ENCODE measurements at regions not wholly inside any gene's neighbourhood (a gene's known extent, or its start where the extent isn't known, plus 50 kb on each side); places are given as distances from the start of the nearest gene placed in this dataset.

GRCh38 chr22:48993655-48994054 lies 834.0 kb downstream of the BRD1 start (continued):
- TF ChIP-seq, protein P1, sequence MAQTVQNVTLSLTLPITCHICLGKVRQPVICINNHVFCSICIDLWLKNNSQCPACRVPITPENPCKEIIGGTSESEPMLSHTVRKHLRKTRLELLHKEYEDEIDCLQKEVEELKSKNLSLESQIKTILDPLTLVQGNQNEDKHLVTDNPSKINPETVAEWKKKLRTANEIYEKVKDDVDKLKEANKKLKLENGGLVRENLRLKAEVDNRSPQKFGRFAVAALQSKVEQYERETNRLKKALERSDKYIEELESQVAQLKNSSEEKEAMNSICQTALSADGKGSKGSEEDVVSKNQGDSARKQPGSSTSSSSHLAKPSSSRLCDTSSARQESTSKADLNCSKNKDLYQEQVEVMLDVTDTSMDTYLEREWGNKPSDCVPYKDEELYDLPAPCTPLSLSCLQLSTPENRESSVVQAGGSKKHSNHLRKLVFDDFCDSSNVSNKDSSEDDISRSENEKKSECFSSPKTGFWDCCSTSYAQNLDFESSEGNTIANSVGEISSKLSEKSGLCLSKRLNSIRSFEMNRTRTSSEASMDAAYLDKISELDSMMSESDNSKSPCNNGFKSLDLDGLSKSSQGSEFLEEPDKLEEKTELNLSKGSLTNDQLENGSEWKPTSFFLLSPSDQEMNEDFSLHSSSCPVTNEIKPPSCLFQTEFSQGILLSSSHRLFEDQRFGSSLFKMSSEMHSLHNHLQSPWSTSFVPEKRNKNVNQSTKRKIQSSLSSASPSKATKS (CRISPR knock-in tag; IDR thresholded peaks at IDR 0.05), result no peak
- TF ChIP-seq MTF2 (CRISPR knock-in tag; IDR thresholded peaks at IDR 0.05; ENCODE audit: borderline replicate concordance), result no peak
- peak; percentile 78; the same call in 1 of the 2 replicates for TF ChIP-seq LCORL (IDR thresholded peaks at IDR 0.05)
- no peak for TF ChIP-seq LCORL (CRISPR knock-in tag; IDR thresholded peaks at IDR 0.05)
- TF ChIP-seq ZFP37 (CRISPR knock-in tag; IDR thresholded peaks at IDR 0.05; ENCODE audit: borderline replicate concordance), result no peak
- no peak for TF ChIP-seq HNRNPL (IDR thresholded peaks at IDR 0.05; ENCODE audit: low read depth, low read length)
- no peak for TF ChIP-seq CEBPG (CRISPR knock-in tag; IDR thresholded peaks at IDR 0.05)
- TF ChIP-seq ZNF142 (CRISPR knock-in tag; IDR thresholded peaks at IDR 0.05), result no peak
- TF ChIP-seq ZNF251 (CRISPR knock-in tag; IDR thresholded peaks at IDR 0.05), result no peak
- TF ChIP-seq ZNF879 (CRISPR knock-in tag; IDR thresholded peaks at IDR 0.05), result no peak
- peak; percentile 36 for TF ChIP-seq CBX1 (IDR thresholded peaks at IDR 0.05; ENCODE audit: low read depth)
- TF ChIP-seq ZNF431 (CRISPR knock-in tag; IDR thresholded peaks at IDR 0.05; ENCODE audit: borderline replicate concordance, low read depth), result no peak
- TF ChIP-seq, protein P2, sequence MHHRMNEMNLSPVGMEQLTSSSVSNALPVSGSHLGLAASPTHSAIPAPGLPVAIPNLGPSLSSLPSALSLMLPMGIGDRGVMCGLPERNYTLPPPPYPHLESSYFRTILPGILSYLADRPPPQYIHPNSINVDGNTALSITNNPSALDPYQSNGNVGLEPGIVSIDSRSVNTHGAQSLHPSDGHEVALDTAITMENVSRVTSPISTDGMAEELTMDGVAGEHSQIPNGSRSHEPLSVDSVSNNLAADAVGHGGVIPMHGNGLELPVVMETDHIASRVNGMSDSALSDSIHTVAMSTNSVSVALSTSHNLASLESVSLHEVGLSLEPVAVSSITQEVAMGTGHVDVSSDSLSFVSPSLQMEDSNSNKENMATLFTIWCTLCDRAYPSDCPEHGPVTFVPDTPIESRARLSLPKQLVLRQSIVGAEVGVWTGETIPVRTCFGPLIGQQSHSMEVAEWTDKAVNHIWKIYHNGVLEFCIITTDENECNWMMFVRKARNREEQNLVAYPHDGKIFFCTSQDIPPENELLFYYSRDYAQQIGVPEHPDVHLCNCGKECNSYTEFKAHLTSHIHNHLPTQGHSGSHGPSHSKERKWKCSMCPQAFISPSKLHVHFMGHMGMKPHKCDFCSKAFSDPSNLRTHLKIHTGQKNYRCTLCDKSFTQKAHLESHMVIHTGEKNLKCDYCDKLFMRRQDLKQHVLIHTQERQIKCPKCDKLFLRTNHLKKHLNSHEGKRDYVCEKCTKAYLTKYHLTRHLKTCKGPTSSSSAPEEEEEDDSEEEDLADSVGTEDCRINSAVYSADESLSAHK (CRISPR knock-in tag; IDR thresholded peaks at IDR 0.05; ENCODE audit: borderline replicate concordance), result no peak
- no peak for TF ChIP-seq CTCF (CRISPR knock-in tag; IDR thresholded peaks at IDR 0.05)
- no peak for TF ChIP-seq ZNF264 (CRISPR knock-in tag; IDR thresholded peaks at IDR 0.05)
- TF ChIP-seq SYNCRIP (IDR thresholded peaks at IDR 0.05; ENCODE audit: insufficient read depth, low read depth, low read length), result no peak
- no peak for TF ChIP-seq ZFP1 (CRISPR knock-in tag; IDR thresholded peaks at IDR 0.05)
- TF ChIP-seq MATR3 (CRISPR knock-in tag; IDR thresholded peaks at IDR 0.05), result no peak
- TF ChIP-seq ZFYVE20 (CRISPR knock-in tag; IDR thresholded peaks at IDR 0.05; ENCODE audit: borderline replicate concordance, low read depth), result no peak

All from HepG2 (cell line).